Epithelial cell of proximal tubule (primary cell): ENCODE measurements at regions not wholly inside any gene's neighbourhood (a gene's known extent, or its start where the extent isn't known, plus 50 kb on each side); places are given as distances from the start of the nearest gene placed in this dataset.
A peak's percentile ranks its signal among the peaks of the same experiment; 100 is the strongest.
"Not testable (repeated sequence)": the region's sequence is repeated elsewhere in the genome, so short reads cannot be mapped to it uniquely, and the experiment has no call there.

Source experiments
- DNase-seq: peaks from one replicate; pipeline ENCODE4 v3.0.0-alpha.2; 2011; ENCODE audit warnings: low read depth
- H3K4me3 ChIP-seq: 2 replicates; pipeline ENCODE4 v1.5.1; 2011; ENCODE audit warnings: low read depth, mild to moderate bottlenecking, low read length
- TF ChIP-seq, protein P1 (sequence below): conservative IDR thresholded peaks from 2 replicates; pipeline ENCODE4 v1.5.1; 2012; ENCODE audit warnings: low read depth, mild to moderate bottlenecking, low read length

DNA sequence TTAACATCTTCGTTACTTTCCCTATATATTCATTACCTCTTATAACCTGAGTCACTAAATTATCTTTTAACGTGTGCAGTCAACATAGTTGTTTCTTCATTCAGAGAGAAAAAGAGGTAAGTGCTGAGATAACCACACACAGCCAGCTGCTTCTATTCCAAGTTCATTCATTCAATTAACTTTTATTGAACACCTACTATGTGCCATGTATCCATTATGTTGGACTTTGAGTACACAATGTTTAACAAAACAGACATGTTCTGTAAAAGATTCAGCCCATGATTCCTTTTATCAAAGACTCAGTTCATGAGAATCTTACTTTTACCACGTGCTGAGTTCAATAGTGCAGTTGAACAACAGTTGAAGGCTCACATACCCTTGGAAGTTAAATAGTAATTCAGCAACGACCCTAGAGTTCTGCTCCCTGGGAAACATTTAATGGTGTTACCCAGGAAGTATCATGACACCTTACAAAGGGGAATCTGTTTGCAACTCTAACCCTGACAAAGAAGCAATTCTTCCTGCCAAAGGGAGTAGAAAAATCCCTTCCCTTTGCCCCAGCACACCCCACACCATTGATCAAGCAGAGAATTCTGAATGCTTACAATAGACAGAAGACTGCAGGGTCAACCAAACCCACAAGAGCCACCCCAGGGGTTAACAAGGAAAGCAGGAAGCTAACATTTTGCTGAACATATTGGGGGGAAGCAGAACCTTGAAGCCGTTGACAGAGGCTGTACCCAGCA is 595.8 kb downstream of the STK39 start:
- TF ChIP-seq, protein P1, sequence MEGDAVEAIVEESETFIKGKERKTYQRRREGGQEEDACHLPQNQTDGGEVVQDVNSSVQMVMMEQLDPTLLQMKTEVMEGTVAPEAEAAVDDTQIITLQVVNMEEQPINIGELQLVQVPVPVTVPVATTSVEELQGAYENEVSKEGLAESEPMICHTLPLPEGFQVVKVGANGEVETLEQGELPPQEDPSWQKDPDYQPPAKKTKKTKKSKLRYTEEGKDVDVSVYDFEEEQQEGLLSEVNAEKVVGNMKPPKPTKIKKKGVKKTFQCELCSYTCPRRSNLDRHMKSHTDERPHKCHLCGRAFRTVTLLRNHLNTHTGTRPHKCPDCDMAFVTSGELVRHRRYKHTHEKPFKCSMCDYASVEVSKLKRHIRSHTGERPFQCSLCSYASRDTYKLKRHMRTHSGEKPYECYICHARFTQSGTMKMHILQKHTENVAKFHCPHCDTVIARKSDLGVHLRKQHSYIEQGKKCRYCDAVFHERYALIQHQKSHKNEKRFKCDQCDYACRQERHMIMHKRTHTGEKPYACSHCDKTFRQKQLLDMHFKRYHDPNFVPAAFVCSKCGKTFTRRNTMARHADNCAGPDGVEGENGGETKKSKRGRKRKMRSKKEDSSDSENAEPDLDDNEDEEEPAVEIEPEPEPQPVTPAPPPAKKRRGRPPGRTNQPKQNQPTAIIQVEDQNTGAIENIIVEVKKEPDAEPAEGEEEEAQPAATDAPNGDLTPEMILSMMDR: no peak
- no peak overlapping the region for H3K4me3 ChIP-seq
- peak; percentile 43 for DNase-seq

DNA sequence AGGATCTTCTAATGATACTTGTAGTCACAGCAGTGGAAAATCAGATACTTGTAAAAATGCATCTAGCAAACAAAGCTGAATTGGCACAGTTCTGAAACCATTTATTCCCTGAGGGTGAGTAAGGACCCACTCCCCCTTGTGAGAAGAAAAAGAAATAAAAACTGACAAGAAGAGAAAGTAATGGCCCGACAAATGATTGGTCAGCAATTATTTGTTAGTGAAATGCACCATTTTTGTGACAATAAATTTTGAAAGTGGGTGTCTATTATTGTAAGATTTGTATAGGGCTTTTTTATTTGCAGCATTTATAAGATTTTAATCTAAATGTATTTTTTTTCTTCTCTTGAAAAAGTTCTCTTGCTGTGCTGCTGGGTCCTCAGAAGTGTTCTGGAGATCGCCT is 600.8 kb downstream of the STK39 start:
- H3K4me3 ChIP-seq: no peak overlapping the region
- TF ChIP-seq, protein P1: no peak
- DNase-seq: no peak

DNA sequence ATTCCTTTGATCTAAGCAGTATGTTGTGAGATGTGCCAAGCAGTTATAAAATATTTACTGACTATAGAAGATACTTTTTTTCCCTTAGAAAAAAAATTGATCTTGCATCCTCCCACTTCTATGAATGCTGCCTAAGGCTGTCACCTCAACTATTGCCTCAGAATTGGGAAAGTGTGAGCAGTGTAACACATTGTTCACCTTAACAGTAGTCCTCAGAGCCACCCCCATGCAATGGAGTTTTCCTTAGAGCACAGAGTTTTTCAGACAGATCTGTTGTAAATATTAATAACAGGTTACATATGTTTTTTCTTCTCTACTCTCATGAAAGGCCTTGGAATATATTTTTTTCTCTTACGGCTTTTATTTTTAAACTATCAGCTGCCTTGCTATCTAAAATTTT is 607.3 kb downstream of the STK39 start:
- no peak for DNase-seq
- TF ChIP-seq, protein P1: no peak
- H3K4me3 ChIP-seq: no peak overlapping the region

DNA sequence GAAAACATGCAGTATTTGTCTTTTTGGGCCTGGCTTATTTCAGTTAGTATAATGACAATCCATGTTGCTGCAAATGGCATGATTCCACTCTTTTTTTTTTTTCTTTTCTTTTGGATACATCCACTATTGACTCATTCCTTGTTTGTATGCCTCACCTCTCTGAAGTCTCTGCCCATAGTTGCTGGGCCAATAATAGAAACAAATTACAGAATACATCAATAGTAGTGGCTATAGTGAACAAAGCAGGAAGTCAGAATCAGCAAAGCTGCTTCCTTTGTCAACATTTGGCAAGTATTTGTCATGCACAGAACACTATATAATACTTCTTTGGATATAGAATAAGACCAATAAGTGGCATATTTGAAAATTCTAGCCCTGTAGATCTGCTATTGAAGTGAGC is 609.7 kb downstream of the STK39 start:
- no peak for DNase-seq
- TF ChIP-seq, protein P1: no peak
- no peak overlapping the region for H3K4me3 ChIP-seq

DNA sequence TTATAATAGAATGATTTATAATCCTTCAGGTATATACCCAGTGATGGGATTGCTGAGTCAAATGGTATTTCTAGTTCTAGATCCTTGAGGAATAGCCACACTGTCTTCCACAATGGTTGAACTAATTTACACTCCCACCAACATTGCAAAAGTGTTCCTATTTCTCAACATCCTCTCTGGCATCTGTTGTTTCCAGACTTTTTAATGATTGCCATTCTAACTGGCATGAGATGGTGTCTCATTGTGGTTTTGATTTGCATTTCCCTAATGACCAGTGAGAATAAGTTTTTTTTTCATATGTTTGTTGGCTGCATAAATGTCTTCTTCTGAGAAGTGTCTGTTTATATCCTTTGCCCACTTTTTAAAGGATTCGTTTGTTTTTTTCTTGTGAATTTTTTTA is 615.1 kb downstream of the STK39 start:
- not testable (repeated sequence) for H3K4me3 ChIP-seq
- peak; percentile 29 for DNase-seq

DNA sequence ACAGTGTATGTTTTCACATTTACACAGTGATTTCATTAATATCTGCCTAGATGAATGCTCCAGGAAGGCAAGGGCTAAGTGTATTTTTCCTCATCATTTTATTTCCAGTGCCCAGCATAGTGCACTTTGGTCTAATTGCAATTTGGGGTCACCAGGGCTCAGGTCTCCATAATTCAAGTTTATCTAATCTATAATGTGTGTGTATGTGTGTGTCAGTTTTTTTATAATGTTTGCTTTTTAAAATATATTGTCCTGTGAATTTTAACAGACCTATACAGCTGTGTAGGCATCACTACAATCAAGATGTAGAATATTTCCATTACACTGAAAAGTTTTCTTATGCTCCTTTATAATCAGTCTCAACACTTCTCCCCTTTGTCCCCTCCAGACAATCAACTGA is 620.4 kb downstream of the STK39 start:
- TF ChIP-seq, protein P1: no peak
- no peak for DNase-seq
- H3K4me3 ChIP-seq: no peak overlapping the region

DNA sequence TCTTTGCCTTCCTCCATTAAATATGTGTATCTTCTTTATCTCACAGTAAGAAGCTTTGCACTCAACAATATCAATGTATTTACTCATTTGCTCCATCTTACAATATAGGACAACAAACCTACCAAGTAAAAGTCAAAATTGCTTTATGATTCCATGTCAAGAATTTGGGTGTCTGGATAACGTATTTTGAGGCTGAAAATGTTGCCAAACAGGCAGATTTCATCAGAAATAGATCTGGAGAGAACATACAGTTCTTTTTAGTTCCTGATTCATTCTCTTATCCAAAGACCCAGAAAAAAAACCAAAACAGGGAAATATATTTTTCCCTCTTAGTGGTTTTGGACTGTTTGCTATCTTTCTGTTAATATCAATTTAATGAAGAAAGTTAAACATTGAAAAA is 621.1 kb downstream of the STK39 start:
- no peak for DNase-seq
- TF ChIP-seq, protein P1: no peak
- no peak overlapping the region for H3K4me3 ChIP-seq
